Left ventricle myocardium superior (tissue), 1 donor: ENCODE measurements at regions not wholly inside any gene's neighbourhood (a gene's known extent, or its start where the extent isn't known, plus 50 kb on each side); places are given as distances from the start of the nearest gene placed in this dataset.

ENCODE experiments used
- ATAC-seq: fragments of 200-7000 bp; cut with Tn5 transposase; one replicate; pipeline ENCODE4 v1.9.1; 2020; ENCODE audit warnings: mild to moderate bottlenecking, moderate library complexity
- DNase-seq: peaks from one replicate; pipeline ENCODE4 v3.0.0-alpha.2; 2020
- intact Hi-C: fragments of 100-400 bp; cut with micrococcal nuclease; formaldehyde crosslinking; loops from one replicate; pipeline ENCODE4 v1.11.0; 2022
- donor health status: DM: no; HTN: yes; CAD: no; lungs with severe emphysema.

- ATAC-seq, result no peak
- no peak for DNase-seq
- intact Hi-C loops, result no loop called here
Observed at GRCh38 chrX:22934640-22935039, 65.1 kb upstream of the DDX53 start.

- intact Hi-C loops, result no loop called here
Observed at GRCh38 chrX:22944945-22945344, 54.8 kb upstream of the DDX53 start.

More at GRCh38 chrX:22944945-22945344, 54.8 kb upstream of the DDX53 start:
- no peak for ATAC-seq
- no peak for DNase-seq
